ENCODE measurements at regions not wholly inside any gene's neighbourhood (a gene's known extent, or its start where the extent isn't known, plus 50 kb on each side); places are given as distances from the start of the nearest gene placed in this dataset.
A peak's percentile ranks its signal among the peaks of the same experiment; 100 is the strongest.

DNA sequence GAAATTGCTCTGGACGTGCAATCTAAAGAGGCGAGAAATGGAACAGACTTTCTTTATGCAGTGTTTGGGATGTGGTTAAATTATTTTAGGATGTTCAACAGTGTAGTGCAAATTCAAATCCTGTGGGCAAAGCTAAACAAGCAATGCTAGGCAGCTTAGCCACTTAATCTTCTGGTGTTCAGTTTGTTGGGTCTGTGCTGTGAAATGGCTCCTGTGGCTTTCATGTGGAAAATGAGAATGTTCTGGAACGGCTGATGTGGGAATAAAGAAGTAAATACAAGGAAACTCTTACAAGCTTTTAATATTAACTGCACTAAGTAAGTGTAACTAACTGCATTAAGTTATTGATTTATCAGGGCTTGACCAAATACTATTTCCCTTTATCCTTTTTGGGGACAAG, 766.6 kb downstream of the ADGRL2 start:
- DNase-seq (ENCODE audit: low read depth in 2 of 3, low spot score in 2 of 3) = no peak

DNA sequence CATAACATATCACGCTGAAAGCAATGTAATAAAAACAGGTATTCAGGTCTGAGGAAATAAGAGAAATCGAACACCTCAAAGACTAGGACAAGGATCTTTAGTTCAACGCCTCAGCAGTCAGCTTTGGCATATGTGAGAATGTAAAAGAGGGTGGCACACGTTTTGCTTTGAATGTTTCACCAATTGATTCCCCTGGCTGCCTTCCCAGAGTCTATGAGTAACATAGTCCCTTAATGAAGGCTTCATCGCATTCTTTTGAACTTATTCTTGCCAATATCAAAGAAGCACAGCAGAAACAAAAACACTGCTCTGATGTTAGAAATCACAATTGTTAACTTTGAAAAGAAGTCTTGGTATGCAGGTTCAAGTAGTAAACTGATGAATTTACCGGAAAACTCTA, 764.8 kb downstream of the ADGRL2 start:
- no peak for DNase-seq (ENCODE audit: low read depth in 2 of 3, low spot score in 2 of 3)

DNA sequence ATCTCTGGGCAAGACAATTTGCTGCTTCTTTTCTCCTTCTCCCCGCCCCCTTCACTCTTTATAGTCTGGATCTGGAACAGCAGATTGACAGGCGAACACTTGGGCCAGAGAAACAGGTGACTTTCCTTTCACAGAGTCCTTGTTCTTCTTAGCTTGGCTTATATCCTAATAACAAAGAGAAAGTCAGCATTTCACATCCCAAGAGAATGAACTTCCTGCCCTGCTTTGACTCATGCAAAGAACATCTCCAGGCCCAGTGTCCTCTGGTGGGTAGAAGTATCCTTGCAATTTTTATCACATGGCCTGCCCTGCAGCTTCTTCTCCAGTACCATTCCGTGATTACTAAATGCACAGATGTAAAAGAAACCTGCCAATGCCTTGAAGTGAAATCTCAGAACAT, 764.4 kb downstream of the ADGRL2 start:
- DNase-seq (ENCODE audit: low read depth in 2 of 3, low spot score in 2 of 3) = no peak

DNA sequence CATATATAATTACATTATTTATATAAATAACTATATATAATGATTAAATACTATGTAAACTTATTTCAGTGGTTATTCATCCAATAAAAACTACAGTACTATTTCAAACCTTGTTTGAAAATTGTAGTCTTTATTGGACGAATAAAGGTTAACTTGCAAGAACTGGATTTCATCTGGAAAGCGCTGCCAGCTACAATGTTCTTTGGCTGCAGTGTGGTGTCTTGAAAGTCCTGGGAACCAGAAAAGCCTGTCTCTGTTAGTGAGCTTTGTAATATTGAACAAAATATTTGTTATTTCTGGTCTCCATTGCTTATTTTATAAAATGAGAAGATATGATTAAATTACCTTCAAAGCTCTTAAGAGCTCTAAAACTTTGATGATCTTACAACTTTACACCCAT, 763.6 kb downstream of the ADGRL2 start:
- DNase-seq (ENCODE audit: low read depth in 2 of 3, low spot score in 2 of 3) = no peak

DNA sequence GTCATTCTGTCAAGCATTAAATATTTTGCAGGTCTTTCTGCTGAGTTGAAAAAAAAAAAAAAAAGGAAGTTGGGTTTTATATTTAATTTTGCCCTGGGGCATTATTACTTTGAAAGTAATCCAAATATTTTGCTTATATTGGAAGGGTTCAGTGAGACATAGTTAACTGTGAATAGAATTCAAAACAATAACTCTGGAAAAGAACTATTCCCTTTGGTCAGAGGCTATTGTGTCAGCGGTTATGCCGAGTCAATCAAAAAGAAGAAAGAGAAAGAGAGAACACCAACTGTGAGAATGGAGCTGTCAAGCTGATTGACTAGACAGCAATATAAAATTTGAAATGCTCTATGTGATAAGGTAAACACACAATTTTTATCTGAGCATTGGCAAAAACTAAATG, 761.7 kb downstream of the ADGRL2 start:
- DNase-seq (ENCODE audit: low read depth in 2 of 3, low spot score in 2 of 3) = no peak

DNA sequence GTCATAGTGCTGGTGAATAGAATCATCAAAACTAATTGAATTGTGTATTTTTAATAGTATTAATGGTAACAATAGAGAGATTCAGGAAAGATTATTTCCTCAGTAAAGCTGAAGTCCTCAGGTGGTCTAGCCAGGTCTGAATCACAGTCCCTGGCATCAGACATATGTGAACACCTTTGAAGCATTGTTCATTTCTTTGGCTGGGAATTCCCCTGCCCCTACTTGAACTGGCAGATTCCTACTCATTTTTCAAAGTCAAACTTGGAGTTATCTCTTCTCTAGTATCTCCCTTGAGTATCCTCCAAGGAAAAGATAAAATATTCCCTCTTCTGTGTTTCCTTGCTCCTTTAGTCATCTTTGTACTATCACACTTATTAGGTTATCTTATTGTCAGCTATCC, 759.8 kb downstream of the ADGRL2 start:
- DNase-seq (ENCODE audit: low read depth in 2 of 3, low spot score in 2 of 3) = no peak

DNA sequence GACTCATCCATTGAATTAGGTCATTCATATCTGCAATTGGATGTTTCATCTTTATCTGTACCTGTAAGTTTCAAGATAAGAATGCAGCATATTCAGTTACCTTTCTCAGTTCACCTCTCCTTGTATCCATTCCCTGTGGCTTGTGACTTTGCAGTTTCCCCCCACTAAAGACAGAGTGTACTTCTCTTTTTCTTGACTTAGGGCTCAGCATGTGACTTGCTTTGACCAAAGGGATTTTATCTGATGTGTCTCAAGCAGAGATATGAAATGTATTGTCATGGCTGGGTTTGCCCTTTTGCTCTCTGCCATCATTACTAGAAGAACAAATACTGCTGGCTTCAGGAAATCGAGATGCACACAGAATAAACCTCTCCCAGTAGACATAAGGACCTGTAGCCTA, 754.8 kb downstream of the ADGRL2 start:
- peak in 1 of 3 donors; percentile 51 for DNase-seq (ENCODE audit: low read depth in 2 of 3, low spot score in 2 of 3)

DNA sequence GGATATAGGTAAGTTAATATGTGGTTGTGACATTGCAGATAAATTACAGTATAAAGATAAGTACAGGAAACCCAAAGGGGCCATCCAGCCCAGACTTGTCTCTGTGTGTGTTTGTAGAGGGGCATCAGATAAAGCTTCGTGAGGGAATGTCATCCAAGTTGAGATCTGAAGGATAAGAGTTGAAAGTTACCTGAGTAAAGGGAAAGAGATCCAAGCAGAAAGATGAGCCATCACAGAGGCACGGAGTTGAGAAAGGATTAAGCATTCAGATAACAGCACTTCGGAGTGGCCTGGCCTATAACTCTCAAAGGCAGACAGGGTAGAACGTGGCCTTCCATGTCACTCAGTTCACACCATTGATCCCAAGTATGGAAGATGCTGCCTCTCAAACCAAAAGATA, 749.1 kb downstream of the ADGRL2 start:
- DNase-seq (ENCODE audit: low read depth in 2 of 3, low spot score in 2 of 3) = no peak

DNA sequence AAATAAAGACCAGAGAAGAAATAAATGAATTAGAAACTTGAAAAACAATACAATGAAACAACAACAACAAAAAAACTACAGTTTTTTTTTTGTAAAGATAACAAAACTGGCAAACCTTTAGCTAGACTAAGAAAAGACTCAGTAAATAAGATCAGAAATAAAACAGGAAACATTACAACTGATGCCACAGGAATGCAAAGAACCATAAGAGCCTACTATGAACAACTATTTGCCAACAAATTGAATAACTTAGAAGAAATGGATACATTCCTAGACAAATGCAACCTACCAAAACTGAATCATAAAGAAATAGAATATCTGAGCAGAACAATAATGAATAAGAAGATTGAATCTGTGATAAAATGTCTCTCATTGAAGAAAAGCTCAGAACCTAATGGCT, 742.0 kb downstream of the ADGRL2 start:
- no peak for DNase-seq (ENCODE audit: low read depth in 2 of 3, low spot score in 2 of 3)

DNA sequence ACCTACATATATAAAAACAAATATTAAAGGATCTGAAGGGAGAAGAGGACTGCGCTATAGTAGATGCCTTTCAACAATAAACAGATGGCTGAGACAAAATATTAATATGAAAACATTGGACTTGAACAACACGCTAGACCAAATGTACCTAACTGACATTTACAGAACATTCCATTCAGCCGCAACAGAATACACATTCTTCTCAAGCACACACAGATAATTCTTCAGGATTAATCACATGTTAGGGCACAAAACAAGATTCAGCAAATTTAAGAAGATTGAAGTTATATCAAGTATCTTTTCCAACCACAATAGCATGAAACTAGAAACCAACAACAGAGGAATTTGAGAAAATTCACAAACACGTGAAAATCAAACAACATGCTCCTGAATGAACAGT, 741.4 kb downstream of the ADGRL2 start:
- no peak for DNase-seq (ENCODE audit: low read depth in 2 of 3, low spot score in 2 of 3)

DNA sequence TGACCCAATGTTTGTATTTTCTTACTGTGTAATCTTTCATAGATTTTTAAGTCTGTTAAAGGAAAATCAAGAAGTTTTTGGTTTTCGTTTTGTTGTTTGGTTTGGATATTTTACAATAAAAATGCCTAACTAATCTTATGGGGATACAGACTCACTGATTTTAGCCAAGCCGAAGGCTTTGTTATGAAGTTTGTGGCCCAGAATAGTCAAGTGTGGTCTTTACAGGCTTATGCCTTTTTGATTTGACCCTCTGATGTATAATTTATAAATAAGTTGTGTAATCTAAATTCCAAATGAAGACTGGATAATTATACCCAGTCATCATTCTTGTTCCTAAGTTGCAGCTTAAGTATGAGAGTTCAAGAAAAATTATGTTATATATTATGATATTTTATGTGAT, 739.3 kb downstream of the ADGRL2 start:
- no peak for DNase-seq (ENCODE audit: low read depth in 2 of 3, low spot score in 2 of 3)

DNA sequence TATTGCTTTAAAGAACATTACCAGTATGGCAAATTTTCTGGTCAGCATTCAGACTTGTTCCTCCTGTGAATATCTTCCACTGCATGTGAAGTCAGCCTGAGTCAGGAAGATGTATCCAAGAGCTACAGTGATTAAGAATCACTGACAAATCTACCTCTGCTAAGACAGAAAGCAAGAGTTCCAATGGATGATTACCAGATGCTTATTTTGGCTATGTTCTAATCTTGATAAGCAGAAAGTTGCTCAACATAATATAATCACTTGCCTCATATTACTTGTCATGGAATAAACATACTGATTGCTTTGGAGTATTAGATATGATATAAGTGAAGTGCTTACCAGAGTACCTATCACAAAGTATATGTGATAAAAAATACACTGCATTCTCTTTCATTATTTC, 738.1 kb downstream of the ADGRL2 start:
- DNase-seq (ENCODE audit: low read depth in 2 of 3, low spot score in 2 of 3) = no peak

DNA sequence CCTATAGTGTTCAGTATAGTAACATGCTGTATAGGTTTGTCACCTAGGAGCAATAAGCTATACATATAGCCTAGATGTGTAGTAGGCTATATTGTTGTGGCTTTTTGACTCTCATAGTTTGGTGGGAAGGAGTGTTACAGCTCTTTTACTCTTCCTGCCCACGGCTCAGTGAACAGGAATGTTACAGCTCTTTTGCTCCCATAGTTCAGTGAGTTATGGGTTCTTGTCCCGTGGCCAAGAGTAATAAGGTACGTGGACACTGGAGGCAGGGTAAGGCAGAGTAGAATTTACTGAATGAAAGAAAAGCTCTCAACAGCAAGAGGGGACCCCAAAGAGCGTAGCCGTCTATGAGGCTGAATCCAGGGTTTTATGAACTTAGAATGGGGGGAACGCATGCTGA, 734.3 kb downstream of the ADGRL2 start:
- DNase-seq (ENCODE audit: low read depth in 2 of 3, low spot score in 2 of 3) = no peak

DNA sequence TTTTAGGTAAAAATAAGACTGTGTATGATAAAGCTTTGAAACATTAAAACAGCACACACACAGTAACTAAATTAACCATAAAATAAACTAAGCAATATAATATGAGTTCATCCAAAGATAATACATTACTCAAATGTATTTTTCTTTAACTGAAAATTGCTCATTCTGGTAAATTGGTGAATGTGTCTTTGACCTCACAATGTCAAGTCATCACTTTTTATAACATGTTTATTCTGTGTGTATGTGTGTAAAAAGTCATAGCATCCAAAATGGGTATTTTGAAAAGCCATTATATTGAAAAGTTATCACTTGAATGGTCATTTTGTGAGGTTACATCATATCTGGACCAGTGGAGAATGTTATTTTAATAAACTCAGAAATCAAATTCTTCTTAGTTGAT, 724.6 kb downstream of the ADGRL2 start:
- no peak for DNase-seq (ENCODE audit: low read depth in 2 of 3, low spot score in 2 of 3)

DNA sequence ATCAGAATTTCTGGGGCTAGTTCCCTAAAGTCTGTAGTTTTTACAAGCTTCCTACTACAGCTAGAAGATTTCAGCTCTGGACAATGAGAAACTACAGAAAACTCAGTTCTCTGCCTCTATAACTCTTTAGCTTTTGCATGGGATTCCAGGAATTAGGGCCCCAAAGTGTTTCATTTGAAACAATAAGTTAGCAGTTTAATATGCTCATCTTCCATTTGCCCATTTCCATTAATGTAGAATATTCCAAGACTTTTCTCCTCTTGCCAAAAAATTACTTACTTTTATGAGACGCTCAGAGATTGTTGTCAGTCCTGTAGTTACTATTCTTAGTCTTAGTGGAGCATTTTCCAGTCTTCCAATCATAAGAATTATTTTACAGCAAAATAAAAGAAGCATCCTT, 719.9 kb downstream of the ADGRL2 start:
- no peak for DNase-seq (ENCODE audit: low read depth in 2 of 3, low spot score in 2 of 3)

DNA sequence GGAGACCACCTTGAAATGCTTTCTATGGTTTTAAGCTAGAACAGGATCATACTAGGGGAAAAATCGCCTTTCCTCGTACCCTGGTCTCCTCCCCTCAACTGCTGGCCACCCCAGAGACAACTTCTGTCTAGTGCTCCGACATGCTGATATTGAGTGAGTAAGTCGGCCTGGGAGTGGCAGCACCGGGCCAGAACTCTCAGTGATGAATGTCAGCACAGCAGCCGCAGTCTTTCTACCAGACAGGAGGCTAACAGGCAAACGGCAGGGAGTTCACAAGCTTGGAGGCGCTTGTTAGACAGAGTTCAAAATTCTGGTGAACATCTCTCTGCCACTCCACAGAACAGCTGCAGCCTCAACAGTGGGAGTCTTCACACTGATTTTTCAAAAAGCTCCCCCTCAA, 716.9 kb downstream of the ADGRL2 start:
- no peak for DNase-seq (ENCODE audit: low read depth in 2 of 3, low spot score in 2 of 3)

DNA sequence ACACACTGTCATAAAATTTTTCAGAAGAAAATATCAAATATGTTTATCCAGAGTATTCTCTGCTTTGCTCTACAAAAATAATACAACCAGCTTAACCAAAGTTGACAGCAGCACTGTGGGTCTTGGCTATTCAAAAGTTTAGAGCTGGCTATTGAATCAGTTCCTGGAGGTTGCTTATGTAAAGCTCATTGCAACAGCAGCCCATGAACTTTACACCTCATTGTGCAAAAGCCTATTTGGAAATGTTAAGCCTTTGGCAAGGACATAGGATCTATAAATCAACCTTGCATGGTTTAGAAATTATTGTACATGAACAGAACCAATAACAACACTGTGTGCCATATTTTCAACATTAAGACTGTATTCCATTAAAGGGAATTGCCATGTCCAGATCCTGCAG, 714.9 kb downstream of the ADGRL2 start:
- DNase-seq (ENCODE audit: low read depth in 2 of 3, low spot score in 2 of 3) = no peak

DNA sequence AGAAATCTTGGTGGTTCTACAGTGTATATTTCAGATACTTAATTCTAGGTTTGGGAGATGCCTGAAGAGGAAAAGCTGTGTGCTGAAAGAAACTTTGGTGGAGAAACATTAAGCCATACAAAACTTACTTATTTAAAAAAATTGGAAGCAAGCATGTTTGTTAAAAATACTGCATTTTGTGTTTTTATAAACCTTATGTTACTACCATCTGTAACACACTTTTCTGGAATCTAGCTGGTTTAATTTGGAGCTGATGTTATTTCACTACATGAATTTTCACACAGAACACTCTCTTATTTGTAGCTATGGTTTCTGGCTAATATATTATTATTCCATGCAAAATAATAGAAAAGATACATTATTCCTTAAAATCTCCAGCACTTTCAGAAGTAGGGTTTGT, 710.7 kb downstream of the ADGRL2 start:
- DNase-seq (ENCODE audit: low read depth in 2 of 3, low spot score in 2 of 3) = no peak

DNA sequence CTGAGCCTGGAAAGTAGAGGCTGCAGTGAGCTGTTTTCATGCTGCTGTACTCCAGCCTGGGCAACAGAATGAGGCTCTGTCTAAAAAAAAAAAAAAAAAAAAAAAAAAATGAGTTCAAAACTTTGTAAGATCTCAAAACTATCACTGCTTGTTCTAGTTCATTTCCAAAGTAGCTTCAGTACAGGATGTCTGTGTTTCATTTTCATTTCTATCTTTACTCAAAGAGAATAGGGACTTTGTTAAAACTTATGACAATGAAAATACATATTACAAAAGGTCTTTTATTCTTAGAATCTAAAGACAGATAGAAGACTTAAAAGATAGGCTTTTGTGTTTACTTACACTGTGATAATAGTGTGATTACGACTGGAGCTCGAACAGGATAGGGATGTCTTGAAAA, 709.7 kb downstream of the ADGRL2 start:
- DNase-seq (ENCODE audit: low read depth in 2 of 3, low spot score in 2 of 3) = no peak

DNA sequence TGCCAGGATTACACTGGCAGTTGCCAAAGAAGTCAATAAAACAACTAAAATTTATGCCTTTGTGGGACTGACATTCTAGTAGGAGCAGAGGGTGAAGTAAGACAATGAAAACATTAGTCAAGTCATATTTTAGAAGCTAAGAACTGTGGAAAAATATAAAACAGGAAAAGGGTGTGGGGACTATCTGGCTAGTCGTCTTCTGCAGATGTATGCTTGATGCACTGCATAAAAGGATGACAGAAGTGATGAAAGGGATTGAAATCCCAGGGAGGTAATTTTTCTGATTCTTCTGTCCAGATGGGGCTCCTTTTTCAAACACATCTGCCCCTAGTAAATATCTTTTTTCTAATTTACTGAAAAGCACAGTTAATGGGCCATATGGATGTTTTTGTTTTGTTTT, 706.3 kb downstream of the ADGRL2 start:
- no peak for DNase-seq (ENCODE audit: low read depth in 2 of 3, low spot score in 2 of 3)

DNA sequence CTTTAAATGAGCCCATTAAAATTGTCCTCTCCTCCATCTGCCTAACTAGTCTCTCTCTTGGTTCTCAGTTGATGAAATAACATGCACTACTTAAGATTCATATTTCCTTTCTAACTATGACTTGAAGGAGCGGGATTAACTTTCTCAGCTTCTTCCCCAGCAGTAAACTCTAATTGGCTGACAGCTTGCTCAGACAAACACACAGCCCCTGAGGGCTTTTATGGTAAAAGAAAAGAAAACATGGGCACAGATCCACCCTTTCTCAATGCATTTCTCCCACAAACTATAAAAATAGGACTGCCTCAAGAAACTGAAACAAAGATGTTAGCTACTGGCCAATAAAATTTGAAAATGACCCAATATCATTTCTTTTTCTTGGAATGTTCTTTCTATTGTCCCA, 703.1 kb downstream of the ADGRL2 start:
- DNase-seq (ENCODE audit: low read depth in 2 of 3, low spot score in 2 of 3) = no peak

DNA sequence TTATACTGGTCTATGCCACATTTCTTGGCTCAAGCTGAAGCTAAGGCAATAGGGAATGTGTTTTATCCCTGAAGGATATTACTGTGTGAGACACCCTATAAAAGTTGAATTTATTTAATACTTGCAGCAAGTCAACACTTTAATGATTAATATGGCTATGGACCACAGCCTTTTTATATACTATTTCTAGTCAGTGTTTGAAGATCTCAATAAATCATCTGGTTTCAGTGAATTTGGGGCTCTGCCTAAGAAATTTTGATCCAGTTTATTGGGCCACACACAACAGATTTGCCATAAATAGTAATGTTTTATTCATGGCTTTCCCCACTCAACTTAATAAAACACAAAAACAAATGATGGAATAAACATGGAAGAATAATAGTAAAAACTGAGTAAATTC, 698.3 kb downstream of the ADGRL2 start:
- DNase-seq (ENCODE audit: low read depth in 2 of 3, low spot score in 2 of 3) = no peak

DNA sequence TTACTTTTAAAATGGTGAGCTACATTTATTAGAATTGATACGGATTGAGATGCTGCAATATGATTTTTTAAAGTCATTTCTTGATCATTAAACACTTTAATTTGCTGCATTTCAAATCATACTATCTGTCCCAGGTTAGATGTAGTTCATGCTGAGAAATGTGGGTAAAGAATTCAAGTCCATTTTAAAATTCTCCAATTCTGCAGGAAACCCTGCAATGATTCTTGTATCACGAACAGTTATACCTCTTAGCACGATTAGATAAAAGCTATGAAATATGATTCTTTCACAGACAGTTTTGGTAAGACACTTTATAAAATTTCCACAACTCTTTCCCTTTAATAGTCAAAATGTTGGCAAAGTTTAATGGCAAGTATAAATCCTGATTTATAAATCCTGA, 693.4 kb downstream of the ADGRL2 start:
- peak in 1 of 3 donors; percentile 10 for DNase-seq (ENCODE audit: low read depth in 2 of 3, low spot score in 2 of 3)

DNA sequence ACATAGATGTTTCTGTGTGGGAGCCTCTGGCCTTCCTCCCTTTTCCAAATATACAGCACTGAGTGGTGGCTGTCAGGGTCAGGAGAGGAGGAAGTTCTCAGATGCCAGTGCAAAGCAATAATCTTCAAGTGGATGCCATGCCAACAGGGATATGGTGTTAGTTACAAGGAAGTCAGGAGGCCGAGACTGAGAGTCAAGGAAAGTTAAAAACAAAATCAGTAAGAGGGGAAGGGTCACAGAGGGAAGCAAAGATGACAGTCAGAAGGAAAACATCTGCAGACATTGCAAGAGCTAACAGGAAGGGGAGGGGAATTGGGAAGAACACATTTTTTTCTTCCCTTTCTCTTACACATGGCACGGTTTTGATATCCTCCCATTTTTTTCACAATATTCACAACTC, 691.4 kb downstream of the ADGRL2 start:
- DNase-seq (ENCODE audit: low read depth in 2 of 3, low spot score in 2 of 3) = no peak
